GM20000 (cell line): ENCODE measurements at regions not wholly inside any gene's neighbourhood (a gene's known extent, or its start where the extent isn't known, plus 50 kb on each side); places are given as distances from the start of the nearest gene placed in this dataset.

Source experiments
- DNase-seq: peaks from one replicate; pipeline ENCODE4 v3.0.0; 2012; ENCODE audit warnings: low spot score
- CTCF ChIP-seq: IDR thresholded peaks from 2 replicates; pipeline ENCODE4 v1.5.1; 2012; ENCODE audit warnings: mild to moderate bottlenecking, control low read depth; ENCODE audit errors: extremely low read depth, missing control alignments

DNA sequence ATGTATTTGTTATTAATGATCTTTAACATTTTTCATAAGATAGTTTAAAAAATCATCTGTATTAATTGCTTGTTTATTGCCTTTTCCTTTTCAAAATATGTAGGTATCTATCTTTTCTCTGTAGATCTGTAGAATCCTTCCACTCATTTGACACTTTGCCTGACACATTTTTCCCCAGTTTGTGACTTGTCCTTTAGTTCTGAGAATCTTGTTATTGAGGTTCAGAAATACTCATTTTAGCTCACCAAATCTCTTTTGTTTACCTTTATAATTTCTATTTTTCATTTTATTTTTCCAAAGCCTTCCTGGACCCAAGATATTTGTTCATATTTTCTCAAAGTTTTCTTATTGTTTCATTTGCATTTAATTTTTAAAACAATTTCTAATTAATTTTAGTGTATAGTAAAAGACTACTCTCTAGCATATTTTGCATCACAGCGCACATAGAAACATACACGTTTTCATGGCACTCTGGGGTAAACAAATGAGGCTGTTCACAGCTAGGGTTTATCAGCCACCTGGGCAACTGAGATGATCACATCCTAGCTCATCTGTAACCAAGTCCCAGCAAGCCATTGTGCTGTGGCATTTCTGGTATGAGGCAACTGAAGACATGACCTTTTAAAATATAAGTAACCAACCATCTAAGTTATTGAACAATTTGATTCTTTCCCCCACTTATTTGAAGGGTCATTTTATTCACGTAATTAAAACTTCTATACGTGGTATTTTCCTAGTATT lies 275.7 kb downstream of the ADGB start:
- DNase-seq: no peak
- TF ChIP-seq CTCF: no peak

- no peak for TF ChIP-seq CTCF
- no peak for DNase-seq
Measured at GRCh38 chr6:146875927-146876270, 277.1 kb downstream of the ADGB start.

- no peak for DNase-seq
- TF ChIP-seq CTCF: no peak
Measured at GRCh38 chr6:146876271-146877151, 277.7 kb downstream of the ADGB start.

DNA sequence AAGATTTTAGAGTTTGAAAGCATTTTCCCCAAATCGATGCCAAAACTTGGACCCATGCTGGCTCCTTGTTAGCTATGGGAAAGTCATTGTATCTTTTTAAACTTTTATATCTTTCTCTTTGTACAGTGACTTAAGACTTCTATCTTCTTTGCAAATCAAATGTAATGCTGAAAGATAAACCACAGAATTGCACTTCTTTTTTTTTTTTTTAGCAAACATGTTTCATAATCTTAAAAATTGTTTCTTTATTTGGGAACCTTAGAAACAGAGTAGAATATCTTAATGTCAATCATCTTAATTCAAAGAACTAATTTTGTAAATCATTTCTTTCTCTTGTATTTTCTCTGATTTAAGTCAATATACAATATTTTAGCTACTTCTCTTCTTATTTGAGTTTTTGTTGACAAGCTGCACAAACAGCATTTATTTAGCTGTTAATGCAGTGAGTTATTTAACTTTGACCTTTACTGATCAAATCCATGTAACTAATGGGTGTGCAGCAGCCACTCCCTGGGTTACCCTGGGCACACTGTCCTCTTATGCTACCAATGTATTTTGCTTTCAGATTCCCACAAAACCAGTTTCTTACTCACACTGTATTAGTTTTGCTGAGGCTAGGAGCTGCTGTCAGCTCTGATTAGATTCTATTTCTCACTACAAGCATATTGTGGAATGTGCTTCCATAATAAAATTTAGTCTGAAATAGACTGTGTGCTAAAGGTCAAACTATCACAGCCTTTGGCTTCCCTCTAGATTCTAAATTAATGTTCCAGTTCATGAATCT lies 279.6 kb downstream of the ADGB start:
- TF ChIP-seq CTCF: no peak
- no peak for DNase-seq

DNA sequence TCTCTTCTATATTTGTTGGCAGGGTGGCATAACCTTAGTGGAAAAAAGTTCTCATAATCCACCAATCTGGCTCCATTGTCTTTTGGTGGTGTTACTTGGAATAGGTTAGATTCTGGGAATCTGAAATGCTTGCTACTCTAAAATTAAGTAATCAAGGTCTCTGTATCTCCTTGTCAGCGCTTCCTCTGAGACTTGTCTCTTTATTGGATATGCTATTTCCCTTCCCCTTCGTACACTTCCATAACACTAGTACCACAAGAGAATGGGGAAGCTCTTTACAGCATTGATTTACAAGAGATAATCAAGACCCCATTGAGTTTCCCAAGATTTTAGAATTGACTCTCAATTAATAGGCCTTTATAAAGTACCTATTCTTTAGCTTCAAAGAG lies 280.2 kb downstream of the ADGB start:
- DNase-seq: no peak
- no peak for TF ChIP-seq CTCF

GRCh38 chr6:146879406-146880117 lies 280.8 kb downstream of the ADGB start:
- no peak for DNase-seq
- TF ChIP-seq CTCF: no peak
